ENCODE measurements at regions not wholly inside any gene's neighbourhood (a gene's known extent, or its start where the extent isn't known, plus 50 kb on each side); places are given as distances from the start of the nearest gene placed in this dataset.

DNA sequence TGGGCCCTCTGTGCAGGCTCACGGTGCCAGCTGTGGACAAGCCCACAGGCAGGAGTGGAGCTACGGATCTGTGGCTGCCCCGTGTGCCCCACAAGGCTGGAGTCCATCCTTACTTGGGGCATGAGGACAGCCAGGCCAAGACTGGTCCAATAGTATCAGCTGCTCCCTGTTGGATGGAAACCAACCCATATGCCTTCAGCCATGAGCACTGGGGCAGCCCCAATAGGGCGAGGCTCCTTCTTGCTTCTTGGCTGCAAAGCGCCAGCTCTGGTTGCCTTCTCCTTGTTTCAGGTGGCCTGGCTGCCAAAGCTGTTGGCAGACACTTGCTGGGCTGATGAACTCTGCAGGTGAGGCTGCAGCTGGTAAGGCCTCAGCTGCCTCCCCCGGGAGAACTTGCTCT lies 188.0 kb downstream of the ENGASE start:
- TF ChIP-seq, protein P1, sequence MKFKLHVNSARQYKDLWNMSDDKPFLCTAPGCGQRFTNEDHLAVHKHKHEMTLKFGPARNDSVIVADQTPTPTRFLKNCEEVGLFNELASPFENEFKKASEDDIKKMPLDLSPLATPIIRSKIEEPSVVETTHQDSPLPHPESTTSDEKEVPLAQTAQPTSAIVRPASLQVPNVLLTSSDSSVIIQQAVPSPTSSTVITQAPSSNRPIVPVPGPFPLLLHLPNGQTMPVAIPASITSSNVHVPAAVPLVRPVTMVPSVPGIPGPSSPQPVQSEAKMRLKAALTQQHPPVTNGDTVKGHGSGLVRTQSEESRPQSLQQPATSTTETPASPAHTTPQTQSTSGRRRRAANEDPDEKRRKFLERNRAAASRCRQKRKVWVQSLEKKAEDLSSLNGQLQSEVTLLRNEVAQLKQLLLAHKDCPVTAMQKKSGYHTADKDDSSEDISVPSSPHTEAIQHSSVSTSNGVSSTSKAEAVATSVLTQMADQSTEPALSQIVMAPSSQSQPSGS (CRISPR knock-in tag; IDR thresholded peaks at IDR 0.05; ENCODE audit: borderline replicate concordance, low read depth), result no peak
- TF ChIP-seq ELF4 (CRISPR knock-in tag; IDR thresholded peaks at IDR 0.05; ENCODE audit: low read depth), result no peak
- no peak for TF ChIP-seq ZNF416 (CRISPR knock-in tag; IDR thresholded peaks at IDR 0.05)
- TF ChIP-seq, protein P2, sequence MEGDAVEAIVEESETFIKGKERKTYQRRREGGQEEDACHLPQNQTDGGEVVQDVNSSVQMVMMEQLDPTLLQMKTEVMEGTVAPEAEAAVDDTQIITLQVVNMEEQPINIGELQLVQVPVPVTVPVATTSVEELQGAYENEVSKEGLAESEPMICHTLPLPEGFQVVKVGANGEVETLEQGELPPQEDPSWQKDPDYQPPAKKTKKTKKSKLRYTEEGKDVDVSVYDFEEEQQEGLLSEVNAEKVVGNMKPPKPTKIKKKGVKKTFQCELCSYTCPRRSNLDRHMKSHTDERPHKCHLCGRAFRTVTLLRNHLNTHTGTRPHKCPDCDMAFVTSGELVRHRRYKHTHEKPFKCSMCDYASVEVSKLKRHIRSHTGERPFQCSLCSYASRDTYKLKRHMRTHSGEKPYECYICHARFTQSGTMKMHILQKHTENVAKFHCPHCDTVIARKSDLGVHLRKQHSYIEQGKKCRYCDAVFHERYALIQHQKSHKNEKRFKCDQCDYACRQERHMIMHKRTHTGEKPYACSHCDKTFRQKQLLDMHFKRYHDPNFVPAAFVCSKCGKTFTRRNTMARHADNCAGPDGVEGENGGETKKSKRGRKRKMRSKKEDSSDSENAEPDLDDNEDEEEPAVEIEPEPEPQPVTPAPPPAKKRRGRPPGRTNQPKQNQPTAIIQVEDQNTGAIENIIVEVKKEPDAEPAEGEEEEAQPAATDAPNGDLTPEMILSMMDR (IDR thresholded peaks at IDR 0.05), result no peak
- TF ChIP-seq ETV6 (CRISPR knock-in tag; IDR thresholded peaks at IDR 0.05), result no peak
- TF ChIP-seq, protein P3, sequence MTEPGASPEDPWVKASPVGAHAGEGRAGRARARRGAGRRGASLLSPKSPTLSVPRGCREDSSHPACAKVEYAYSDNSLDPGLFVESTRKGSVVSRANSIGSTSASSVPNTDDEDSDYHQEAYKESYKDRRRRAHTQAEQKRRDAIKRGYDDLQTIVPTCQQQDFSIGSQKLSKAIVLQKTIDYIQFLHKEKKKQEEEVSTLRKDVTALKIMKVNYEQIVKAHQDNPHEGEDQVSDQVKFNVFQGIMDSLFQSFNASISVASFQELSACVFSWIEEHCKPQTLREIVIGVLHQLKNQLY (CRISPR knock-in tag; IDR thresholded peaks at IDR 0.05), result no peak
- TF ChIP-seq ZSCAN18 (CRISPR knock-in tag; IDR thresholded peaks at IDR 0.05), result no peak
- TF ChIP-seq SMAD3 (CRISPR knock-in tag; IDR thresholded peaks at IDR 0.05; ENCODE audit: borderline replicate concordance), result no peak
- no peak for TF ChIP-seq RORB (CRISPR knock-in tag; IDR thresholded peaks at IDR 0.05)
- no peak for TF ChIP-seq ZNF121 (CRISPR knock-in tag; IDR thresholded peaks at IDR 0.05)

Data from WTC11 (cell line).